G401 (cell line): ENCODE measurements at regions not wholly inside any gene's neighbourhood (a gene's known extent, or its start where the extent isn't known, plus 50 kb on each side); places are given as distances from the start of the nearest gene placed in this dataset.
A peak's percentile ranks its signal among the peaks of the same experiment; 100 is the strongest.
"Not testable (repeated sequence)": the region's sequence is repeated elsewhere in the genome, so short reads cannot be mapped to it uniquely, and the experiment has no call there.

Experiments used
- DNase-seq: peaks from one replicate; pipeline ENCODE4 v3.0.0-alpha.2; 2015; ENCODE audit warnings: low spot score
- in situ Hi-C: cut with HindIII; loops from 2 replicates; pipeline ENCODE4 v1.10.0; 2016; ENCODE audit warnings: low sequenced_read_pairs, mixed read lengths

DNA sequence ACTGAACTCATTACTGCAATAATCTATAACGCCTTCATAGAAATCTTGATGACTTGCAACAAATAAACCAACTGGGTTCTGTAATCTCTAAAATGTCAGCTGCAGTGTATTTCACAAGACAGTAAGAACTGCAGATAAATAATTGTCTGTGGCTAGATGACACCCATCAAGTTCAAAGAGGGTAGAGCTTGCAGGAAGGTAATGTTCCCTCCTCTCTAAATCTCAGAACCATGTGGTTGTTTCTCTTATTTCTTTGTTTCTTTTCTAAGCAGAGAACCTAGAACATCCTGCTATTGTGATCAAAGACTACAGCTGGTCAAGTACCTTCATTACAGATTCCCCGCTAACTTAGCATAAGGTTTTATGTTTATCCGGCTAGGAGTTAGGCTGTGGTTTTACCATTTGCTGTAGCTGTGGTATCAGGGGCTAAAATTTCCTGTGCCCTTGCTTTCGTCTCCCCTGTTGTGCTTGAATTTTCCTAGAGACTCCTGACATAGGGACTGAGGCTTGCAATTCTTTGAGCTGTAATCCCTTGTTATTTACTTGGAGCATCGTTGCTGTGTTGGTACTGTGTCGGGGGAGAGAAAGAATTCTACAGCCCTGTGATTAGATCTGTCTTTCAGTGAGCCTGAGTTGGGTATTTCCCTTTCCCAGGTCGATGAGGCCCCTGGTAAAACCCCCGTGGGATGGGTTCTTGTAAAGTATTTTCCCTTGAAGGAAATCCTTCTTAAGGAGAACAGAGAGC lies 253.1 kb upstream of the BTG1 start:
- in situ Hi-C loops, result no loop called here
- DNase-seq, result no peak

DNA sequence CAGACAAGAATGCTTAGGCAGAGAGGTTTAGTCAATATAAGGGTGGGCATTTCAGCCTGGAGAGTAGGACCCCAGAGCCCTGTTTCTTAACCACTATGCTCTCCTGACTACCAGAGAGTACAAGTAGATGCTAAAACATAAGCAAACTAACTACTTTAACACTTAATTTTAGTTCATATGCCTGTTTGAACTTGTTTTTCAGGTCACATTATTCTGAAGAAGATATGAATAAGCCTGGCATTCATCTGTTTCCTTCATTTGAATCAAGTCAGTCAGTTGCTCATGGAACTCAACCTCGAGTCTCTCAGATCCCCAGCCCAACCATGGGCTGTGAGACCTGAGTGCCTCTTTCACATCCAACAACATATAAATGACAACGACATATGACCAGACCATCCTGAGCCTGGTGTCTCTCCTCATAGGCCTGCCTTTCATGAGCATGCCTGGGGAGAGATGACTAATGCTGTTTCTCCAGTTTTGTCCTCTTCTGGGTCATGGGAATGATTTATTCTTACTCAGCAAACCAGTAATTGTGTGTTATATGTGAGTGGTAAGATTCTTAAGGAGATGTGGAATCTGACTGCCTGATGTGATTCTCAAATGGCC lies 251.1 kb upstream of the BTG1 start:
- DNase-seq, result no peak
- in situ Hi-C loops, result no loop called here

DNA sequence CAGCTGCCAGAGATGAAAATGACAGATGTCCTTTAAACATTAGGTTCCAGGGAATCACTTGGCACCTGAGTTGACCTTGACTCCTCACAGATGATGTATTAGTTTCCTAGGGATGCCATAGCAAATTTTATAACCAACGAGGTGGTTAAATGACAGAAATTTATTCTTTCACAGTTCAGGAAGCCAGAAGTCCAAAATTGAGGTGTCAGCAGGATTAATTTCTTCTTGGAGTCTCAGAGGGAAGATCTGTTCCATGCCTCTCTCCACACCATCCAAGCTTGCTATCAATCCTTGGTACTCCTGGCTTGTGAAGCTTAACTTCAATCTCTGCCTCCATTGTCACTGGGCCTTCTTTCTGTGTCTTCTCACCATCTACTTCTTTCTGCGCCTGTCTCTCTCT lies 249.7 kb upstream of the BTG1 start:
- DNase-seq, result no peak
- in situ Hi-C loops, result no loop called here

DNA sequence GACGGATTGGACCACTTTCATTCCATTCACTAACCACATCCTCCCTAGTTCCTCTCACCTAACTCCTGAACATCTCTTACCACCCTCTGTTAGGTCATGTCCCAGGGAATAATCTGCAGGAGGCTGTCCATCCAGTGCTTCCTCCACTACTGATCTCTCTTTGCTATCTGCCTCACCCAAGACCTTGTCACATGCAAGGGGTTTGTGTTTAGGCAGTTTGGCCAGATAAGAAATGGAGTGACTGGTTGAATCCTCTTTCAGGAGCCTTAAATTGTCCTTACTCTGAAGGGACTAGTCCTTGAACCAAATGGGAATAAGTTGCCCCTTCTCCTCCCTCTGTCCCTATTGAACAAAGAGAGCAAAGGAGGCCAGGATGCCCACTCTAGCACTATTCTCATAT lies 249.2 kb upstream of the BTG1 start:
- DNase-seq, result no peak
- in situ Hi-C loops, result no loop called here

DNA sequence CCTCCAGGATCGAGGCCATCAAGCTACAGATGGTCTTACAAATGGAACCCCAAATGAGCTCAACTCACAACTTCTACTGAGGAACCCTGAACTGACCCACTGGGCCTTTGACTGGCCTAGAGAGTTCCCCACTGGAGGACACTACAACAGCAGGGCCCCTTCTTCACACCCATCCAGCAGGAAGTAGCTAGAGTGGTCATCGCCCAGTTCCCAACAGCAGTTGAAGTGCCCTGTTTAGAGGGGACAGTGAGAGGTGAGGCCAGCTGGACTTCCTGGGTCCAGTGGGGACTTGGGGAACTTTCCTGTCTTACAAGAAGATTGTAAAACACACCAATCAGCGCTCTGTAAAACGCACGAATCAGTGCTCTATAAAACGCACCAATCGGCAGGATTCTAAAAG lies 247.9 kb upstream of the BTG1 start:
- in situ Hi-C loops, result no loop called here
- no peak for DNase-seq

DNA sequence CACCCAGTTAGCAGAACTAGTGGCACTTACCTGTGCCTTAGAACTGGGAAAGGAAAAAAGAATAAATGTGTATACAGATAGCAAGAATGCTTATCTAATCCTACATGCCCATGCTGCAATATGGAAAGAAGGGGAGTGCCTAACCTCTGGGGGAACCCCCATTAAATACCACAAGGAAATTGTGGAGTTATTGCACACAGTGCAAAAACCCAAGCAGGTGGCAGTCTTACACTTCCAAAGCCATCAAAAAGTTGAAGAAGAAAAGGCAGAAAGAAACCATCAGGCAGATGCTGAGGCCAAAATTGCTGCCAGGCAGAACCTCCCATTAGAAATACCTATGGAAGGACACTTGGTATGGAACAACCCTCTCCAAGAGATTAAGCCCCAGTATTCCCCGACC lies 246.1 kb upstream of the BTG1 start:
- in situ Hi-C loops, DNase-seq: not testable (repeated sequence)

DNA sequence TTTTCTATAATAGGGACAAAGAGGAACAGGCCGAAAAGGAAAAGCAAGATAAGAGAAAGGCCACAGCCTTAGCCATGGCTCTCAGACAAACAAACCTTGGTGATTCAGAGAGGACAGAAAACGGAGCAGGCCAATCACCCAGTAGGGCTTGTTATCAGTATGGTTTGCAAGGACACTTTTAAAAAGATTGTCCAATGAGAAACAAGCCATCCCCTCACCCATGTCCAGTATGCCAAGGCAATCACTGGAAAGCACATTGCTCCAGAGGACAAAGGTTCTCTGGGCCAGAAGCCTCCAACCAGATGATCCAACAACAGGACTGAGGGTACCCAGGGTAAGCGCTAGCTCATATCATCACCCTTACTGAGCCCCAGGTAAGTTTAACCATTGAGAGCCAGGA lies 243.8 kb upstream of the BTG1 start:
- no peak for DNase-seq
- in situ Hi-C loops, result no loop called here

DNA sequence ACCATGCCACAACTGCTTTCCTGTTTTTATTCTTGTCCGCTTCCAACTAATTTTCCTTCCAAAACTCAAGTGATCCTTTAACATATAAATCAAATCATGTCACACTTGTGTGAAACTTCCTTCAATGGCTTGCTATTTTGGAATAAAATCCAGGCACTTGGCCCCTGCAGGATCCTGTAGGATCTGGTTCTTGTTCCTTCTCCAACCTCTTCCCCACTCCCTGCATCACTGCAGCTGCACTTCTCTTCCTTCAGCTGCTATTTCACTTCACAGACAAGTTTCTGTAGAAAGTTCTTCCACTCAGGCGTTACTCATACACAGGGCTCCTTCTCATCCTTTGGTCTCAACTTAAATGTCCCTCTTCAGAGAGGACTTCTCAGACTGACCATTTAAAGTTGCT lies 239.7 kb upstream of the BTG1 start:
- in situ Hi-C loops, result no loop called here
- DNase-seq, result no peak

DNA sequence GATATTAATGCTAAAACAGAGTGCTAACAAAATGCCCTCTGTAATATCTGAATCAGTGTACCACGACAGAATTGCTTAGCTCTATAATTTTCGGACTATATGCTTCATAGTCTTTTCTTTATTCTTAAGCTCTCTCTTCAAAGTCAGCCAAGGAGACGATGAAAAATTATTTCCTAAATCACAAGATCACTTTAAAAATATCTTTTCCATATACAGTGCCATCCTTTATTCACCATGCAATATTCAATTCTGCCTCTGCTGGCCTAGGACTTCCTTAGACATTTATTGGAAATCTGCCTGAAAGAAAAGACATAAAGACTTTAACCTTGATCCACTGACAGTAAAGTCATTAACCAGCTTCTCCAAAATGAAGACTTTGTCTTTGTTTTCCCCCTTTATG lies 238.9 kb upstream of the BTG1 start:
- in situ Hi-C loops, result no loop called here
- no peak for DNase-seq

DNA sequence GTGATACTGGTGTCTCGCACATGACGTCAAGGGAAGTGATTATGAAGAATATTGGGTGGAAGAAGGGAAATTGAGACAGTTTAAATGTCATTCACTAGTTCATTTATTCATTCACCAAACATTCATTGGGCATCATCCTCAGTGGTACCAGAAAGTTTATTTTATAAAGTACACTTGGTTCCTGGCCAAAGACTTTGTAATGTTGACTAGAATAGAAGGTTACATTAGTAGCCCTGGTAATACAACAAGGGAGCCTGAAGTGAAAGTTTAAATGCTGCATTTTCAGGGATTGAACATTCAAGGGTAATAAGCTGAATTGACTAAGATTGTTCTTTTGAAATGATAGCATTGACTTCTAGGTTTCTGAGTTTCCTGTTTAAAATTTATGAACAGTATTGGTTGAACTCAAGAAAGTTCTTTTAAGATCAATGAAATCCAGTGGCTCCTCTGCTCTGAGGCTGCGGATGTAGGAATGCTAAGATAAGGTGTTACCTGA lies 236.8 kb upstream of the BTG1 start:
- no peak for DNase-seq
- in situ Hi-C loops, result no loop called here

DNA sequence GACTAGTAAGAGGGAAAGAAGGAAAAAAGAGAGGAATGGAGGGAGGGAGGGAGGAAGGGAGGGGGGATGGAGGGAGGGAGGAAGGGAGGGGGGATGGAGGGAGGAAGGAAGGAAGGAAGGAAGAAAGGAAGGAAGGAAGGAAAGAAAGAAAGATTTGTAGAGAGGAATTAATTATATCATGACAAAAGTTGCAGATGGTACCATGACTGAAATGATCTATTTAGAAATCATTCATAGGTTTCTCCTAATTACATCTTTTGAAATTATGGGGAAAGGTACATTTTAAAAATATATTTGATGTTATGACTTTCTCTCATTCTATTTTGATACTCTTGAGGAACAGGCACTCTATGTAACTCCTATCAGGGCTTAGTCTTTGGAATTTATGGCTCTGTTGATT lies 236.2 kb upstream of the BTG1 start:
- no peak for DNase-seq
- in situ Hi-C loops, result no loop called here

DNA sequence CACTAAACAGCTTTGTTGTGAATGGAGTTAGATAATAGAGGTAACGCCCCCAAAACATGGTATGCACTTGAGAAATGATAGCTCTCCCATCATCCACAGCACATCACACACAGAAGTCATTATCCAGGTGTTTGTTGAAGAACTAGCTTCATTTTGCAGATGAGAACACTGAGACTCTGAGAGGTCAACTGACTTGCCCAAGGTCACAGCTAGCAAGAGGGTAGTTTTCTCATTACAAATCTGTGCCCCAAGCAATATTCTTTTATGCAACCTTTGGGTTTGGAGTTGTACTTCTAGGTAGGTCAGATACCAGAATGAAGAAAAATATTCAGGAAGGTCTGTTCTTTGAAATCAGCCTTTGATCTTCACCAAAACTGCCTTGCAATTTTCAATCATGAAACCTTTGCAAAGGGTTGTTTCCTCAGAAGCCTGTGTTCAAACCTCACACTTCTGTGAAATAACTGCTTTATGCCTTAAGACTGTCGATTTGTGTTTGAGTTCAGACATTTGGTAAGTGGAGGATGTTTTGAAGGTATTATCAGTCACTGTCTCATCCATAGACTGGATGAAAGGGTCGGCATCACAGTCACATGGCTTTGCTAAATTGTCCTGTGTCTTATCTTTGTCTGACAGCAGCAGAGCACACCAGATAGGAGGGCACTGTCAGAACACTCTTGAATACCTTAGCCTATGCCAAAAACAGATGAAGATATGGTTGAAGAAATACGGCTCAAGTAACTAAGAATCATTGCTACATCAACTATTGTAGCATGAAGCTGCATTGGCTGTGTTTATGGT lies 233.2 kb upstream of the BTG1 start:
- in situ Hi-C loops, result no loop called here
- DNase-seq, result no peak

DNA sequence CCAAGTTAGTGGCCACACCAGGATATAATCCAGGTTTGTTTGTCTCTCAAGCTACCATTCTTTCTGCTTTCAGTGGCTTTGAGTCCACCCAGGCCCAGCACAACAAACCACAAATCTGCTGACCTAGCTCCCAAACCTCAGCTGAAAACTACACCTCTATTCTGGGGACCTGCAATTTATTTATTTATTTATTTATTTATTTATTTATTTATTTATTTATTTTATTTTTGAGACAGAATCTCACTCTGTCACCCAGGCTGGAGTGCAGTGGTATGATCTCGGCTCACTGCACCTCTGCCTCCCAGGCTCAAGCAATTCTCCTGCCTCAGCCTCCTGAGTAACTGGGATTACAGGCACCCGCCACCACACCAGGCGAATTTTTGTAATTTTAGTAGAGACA lies 229.9 kb upstream of the BTG1 start:
- in situ Hi-C loops, DNase-seq: not testable (repeated sequence)

DNA sequence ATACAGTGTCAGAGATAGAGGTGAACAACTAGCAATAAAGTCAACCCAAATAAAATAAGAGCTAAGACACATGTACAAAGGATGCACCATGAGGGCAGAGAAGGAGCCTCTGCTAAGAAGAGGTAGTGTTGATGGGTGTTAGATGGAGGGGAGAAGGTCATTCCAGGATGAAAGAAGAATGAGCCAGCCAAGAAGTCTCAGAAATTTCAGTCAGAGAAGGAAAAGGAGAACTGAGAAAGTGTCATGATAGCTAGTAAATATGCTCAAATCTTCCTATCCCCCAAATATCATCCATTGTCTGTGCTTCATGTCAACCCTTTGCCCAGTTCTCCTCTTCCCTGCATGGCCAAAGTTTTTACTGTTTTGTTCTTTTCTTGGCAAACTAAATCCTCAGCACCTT lies 225.2 kb upstream of the BTG1 start:
- DNase-seq, result no peak
- in situ Hi-C loops, result no loop called here

DNA sequence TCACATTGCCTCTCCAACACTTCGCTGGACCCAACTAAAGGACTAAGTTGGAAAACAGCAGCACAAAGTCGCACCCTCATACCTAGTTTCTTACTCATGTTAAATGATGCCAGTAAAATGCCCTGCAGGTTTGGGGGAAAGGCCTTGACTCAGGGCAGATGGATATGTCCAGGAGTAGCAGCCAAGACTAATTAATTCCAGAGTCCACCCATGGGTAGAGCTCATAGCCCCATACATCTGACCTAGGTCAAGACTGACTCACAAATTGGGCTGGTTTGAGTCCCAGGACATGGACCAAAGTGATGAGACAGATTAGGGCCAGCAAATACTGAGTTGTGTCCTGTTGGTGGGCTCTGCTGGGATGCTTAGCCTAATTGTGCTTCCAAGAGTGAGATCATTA lies 224.0 kb upstream of the BTG1 start:
- in situ Hi-C loops, result no loop called here
- DNase-seq, result no peak

DNA sequence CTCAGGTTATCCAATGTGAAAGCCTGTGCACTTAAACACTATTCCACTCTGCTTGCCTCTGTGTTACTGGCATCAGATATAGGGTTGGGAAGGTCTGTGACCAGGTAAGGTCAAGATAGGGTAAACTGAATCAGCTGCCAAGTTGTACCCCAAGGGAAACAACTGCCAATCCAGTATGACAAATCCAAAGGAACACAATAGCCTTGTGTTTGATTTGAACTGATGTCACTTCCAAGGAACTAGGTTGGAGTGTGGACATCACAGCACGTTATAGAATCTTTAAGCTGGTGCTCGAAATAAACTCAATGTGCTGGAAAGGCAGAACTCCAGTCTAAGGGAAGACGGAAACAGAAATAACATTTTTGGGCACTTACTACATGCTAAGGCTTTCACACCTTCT lies 223.4 kb upstream of the BTG1 start:
- no peak for DNase-seq
- in situ Hi-C loops, result no loop called here

DNA sequence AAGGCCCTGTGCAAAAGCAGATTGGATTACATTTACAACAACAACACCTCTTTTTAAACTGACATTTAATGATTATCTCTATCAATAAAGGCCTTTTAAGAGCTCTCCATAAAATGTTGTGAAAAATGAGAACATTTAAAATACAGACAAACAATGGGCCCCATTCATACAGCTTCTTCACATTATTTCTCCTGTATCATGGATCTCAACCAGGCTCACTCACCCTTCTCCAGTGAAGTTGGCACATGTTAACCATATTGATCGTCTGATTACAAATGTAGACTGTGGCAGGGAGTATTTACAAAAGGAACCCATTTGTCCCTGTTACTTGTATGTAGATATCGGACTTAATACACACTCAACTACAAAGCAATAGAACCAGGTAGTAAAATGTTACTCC lies 220.2 kb upstream of the BTG1 start:
- in situ Hi-C loops, result no loop called here
- no peak for DNase-seq

DNA sequence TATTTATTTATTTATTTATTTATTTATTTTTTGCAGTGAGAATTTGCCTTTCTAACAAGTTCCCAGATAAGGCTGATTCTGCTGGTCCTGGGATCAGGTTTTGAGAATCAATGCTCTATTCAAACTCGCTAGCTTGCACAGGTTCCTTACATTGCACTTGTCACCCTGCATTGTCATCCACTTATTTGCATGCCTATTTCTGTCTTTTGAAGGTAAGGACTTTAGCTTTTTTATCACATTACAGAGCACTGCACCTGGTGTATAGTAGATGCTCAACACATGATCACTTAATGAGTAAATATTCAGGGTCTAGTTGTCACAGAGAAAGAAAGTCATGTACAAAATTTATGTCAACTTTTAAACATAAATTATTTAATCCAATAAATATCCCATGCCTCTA lies 219.7 kb upstream of the BTG1 start:
- in situ Hi-C loops, result no loop called here
- no peak for DNase-seq

DNA sequence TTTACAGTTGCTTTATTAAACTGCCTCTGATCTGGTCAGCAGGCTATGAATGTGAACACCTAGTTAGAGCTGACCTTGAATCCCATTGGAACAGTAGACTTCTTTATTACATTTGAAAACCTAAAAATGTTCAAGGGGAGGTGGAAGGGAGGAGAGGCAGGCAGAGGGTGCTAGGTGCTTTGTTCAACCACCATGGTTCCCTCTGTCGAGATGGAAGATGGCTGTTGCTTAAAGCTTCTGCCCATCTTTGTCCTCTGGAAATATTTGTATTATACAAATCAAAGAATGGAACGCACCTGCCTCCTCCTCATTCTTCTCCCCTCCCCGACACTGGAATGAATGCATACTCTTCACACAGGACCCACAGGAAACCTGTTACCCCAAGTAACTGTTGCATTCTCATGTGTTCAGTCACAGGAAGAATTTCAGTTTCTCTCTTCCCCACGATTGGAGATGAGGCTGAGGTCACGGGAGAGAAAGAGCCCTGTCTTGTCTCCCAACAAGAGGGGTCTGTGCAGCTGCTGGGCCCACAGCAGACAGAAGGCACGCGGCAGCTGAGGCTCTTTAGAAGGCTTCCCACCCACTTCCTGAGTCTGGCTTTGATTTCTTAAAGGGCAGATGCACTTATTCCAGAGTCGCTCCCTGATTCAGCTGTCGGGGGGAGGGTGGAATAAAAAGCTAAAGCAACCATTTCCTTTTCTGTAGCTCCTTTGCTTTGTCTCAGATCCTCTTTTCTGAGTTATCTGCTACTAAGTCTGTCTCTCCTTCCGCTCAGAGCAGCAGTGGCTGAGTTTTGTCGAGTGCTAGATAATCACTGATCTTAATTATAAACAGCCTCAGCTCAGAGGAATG lies 217.9 kb upstream of the BTG1 start:
- in situ Hi-C loops, result no loop called here
- DNase-seq, result peak; percentile 11

DNA sequence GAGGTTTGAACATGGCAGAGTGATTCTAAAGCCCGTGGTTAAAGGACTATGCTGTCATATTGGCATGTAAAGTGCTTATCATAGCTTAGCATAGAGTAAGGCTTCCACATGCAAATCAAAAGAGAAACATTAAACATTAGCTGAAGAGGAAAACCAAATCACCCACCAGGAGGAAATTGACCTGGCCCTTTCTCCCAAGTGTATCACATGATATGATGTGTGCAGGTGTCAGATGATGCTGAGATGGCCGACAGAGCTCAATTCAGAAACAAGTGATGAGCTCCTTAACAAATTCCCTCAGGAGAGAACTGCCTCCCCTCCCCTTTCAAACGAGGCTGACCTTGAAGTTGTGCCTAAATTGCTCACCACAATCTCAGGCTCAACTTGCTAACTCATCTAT lies 217.1 kb upstream of the BTG1 start:
- DNase-seq, result no peak
- in situ Hi-C loops, result no loop called here
